ENCODE measurements at regions not wholly inside any gene's neighbourhood (a gene's known extent, or its start where the extent isn't known, plus 50 kb on each side); places are given as distances from the start of the nearest gene placed in this dataset.

- CTCF ChIA-PET = no interaction called here
These were observed 91.7 kb upstream of the SHISAL1 start for GRCh38 chr22:44404341-44405020.

DNA sequence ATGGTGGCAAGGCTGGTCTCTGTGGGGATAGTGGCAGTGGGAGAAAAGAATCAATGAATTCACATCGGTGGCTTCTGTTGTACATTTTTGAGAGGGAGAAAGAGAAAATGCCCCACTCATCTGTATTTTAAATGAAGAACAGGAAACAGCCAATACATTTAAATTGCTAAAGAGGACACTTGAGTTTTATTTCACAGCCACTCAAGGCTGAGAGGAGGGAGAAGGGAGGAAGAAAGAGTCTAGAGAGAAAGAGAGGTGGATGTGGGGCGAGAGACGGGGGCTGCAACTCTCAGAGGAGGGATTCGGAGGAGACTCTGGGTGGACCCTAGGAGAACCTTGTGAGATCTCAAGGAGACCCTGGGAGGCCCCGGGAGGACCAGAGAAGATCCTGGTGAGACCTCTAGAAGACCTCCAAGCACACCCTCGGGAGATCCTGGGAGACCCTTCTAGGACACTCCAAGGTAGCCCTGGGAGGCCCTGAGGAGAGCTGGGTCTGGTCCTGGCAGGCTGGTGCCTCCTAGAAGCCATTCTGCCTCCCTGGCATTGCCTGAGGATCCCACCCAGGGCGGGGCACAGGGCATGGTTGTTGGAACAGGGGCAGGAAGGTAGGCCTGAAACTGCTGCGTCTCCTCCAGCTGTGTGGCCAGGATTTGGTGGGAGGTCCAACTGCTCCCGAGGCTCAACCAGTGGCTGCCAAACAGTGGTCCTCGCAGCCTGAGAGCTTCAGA lies 91.0 kb upstream of the SHISAL1 start:
- ChIA-PET POLR2A (no interaction called here), CTCF (no interaction called here)

More at GRCh38 chr22:44404341-44405020, 91.7 kb upstream of the SHISAL1 start:
- POLR2A ChIA-PET = no interaction called here

DNA sequence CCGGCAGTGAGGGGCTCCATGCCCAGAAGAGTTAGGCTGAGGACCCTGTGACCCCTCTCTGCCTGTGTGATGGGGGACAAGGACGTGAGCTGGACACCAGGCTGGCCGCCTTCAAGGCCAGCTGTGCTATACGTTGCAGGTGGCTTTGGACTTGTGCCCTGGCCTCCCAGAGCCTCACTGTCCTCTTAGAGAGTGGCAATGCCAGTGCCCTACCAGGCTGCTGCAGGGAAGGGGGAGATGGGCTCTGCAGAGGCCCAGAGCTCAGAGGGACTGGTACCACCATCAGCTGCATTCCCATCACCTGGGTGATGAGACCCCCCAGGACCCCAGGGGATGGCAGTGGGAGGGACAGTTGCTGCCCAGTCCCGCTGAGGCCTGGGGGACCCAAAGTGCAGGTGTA lies 90.4 kb upstream of the SHISAL1 start:
- ChIA-PET POLR2A (no interaction called here), CTCF (no interaction called here)

DNA sequence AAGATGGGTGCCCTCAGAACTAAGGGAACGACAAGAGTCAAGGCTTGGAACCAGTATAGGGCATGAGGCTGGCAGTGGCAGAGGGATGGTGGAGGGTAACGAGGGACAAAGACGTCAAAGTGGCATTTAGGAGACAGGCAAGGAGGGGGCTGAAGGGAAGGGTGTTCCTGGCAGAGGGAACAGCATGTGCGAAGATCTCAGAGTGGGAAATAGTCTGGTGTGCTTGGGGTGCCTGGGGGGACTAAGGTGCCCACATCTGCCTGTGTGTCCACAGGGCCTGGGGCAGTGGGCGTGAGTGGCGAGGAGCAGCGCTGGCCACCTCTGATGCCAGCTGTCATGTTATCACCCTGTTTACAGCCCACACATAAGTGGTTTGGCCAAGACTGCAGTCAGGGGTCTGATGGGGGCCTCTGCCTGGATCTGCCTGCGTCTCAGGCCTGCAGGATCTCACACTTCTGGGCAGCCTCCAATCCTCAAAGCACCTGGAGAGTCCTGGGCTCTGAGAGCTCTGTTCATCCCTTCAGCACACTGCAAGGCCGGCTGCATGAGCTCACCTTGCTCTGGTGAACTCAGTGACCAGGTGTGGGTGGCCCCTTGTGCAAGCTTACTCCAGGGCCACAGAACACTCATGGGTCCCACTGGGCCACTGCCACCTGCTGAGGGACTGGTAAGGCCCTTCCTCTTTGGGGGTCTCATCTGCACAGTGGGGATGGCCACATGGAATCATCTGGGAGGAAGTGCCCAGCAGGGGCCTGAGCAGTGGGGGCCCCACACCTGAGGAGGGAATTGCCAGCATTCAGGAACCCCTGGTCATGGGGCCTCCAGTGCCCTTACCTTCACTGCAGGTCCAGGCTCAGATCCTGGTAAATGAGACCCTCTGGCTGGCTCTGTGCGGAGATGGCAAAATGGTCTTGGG lies 89.7 kb upstream of the SHISAL1 start:
- POLR2A ChIA-PET = no interaction called here
- CTCF ChIA-PET = no interaction called here

- ChIA-PET CTCF (no interaction called here), POLR2A (no interaction called here)
These were observed 89.0 kb upstream of the SHISAL1 start for GRCh38 chr22:44401783-44402110.

DNA sequence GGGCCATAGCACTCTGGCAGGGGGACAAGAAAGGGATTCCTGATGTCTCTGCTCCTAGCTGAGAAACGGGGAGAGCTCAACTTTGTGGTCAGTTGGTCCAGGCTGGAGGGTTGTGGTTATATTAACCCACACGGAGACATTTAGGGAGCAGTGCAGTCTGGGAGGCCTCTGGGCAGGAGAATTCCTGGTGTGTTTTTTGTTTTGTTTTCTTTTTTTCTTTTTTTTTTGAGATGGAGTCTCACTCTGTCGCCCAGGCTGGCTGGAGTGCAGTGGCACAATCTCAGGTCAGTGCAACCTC lies 88.0 kb upstream of the SHISAL1 start:
- POLR2A ChIA-PET = no interaction called here
- CTCF ChIA-PET = no interaction called here

GRCh38 chr22:44399906-44400762 lies 87.4 kb upstream of the SHISAL1 start:
- POLR2A ChIA-PET = no interaction called here
- CTCF ChIA-PET = no interaction called here

GRCh38 chr22:44398856-44399837 lies 86.4 kb upstream of the SHISAL1 start:
- POLR2A ChIA-PET = no interaction called here
- CTCF ChIA-PET = no interaction called here

DNA sequence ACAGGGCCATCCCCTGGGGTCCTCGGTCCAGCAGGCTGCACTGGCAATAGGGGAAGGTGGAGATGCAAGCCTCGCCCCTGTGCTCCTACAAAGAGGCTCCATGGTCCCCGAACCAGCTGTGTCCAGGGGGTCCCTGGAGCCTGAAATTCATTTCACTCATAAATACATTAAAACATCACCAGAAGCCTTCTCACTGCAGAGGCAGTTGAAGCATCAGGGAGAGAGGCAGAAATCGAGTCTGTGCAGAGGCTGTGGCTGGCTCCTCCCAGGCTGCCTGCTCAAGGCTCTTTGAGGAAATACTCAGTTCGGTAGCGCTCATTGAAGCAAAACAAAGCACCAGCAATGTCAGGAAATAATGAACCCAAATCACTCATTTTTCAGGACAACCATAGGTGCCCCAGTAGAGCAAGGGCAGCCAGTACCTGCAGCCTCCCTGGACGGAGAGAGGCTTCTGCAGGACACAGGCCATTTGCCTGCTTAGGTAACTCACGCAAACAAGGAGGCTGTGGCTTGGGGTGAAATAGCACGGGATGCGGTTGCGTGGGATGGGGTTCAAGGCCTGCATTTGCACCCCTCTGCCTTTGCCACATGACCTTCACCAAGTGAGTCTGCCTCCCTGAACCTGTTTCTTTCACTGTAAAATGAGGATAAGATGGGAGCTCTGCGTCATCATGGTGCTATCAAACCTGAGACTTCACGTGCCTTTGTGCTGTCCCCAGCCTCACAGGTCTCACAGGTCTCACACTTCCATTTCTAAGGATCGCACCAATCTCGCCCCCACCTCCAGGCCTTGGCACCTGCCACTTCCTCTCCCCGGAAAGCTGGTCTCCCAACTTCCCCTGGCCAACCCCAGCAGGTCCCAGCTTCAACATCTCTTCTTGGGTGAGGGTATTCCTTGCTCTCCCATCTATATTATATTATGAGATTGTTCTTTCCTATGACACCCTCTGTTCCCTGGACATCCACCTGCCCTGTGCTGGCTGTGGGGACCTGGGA lies 84.3 kb upstream of the SHISAL1 start:
- CTCF ChIA-PET = no interaction called here
- POLR2A ChIA-PET = no interaction called here

DNA sequence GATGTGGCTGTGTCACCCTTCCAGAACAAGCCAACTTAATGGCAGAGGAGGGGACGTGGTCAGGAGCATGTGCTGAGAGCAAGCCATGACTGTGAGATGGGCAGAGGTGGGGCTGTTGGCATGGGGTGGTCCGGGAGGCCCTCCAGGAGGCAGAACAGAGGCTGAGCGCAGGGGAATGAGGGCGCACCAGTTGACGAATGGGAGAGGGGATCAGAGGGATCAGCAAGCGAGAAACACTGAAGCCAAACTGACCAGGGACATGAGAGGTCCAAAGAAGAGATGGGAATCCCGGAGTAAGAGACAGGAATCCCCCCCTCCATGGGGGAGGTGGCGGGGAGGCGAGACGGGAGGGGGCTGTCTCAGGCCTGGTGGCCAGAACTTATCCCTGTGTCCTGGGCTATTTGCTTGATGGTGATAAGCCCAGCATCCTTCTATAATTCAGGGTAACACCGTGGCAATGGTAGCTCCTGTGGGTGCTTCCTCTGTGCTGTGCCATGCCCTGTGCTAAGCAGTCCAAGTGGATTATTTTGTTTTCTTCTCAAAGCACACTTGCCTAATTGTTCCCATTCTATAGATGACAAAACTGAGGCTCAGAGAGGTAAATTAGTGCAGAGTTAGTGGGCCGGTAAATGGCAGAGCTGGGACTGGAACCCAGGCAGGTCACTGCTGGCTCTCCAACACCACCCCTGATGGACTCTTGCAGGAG lies 83.4 kb upstream of the SHISAL1 start:
- POLR2A ChIA-PET = no interaction called here

DNA sequence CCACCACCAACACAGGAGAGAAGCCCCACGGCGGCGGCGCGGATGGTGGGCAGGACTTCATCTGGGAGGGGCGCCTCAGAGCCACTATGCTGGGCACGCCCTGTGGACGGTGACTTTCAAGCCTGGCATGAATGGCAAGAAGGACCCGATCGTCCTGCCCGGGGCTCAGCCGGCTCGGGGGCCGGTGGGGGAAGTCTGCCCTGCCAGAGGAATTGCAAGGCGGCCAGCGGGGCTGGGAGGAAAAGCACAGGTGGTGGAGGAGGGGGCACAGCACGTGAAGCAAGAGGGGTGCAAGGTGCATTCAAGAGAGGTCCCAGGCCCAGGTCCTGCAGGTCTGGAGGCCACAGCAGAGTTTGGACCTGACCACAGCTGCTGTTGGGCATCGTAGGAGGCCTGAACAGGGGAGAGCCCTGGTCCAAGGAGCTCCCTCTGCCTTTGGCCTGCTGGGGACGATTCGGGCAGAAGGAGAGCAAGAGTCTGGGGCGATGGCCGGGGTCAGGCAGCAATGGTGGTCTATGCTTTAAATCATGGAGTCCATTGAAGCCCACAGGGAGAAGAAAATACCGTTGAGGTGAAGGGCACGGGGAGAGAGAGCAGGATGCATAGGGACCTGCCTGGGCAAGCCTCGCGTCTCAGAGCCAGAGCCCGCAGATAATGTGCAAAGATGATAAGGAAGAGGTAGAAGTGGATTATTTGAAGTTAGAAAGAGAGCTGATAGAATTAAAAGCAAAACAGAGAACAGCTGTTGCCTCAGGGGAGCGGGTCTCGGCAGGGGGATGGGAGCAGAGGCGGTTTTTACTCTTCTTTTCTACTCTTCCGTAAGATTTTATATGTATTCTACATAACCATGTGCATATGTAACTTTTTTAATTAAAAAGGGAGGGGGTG lies 82.6 kb upstream of the SHISAL1 start:
- CTCF ChIA-PET = no interaction called here
- POLR2A ChIA-PET = no interaction called here

More for the DNA sequence above, 83.4 kb upstream of the SHISAL1 start:
- CTCF ChIA-PET = no interaction called here

- POLR2A ChIA-PET = no interaction called here
- CTCF ChIA-PET = no interaction called here
These were observed 81.7 kb upstream of the SHISAL1 start for GRCh38 chr22:44394246-44395117.

GRCh38 chr22:44393066-44393465 lies 80.3 kb upstream of the SHISAL1 start:
- POLR2A ChIA-PET = no interaction called here
- CTCF ChIA-PET = no interaction called here

- ChIA-PET CTCF (no interaction called here), POLR2A (no interaction called here)
These were observed 79.7 kb upstream of the SHISAL1 start for GRCh38 chr22:44392446-44392921.

Measured in activated CD8-positive, alpha-beta memory T cell treated with anti-CD3 and anti-CD28 coated beads for 36 hours (primary cell).